GM12878 (cell line): ENCODE measurements at regions not wholly inside any gene's neighbourhood (a gene's known extent, or its start where the extent isn't known, plus 50 kb on each side); places are given as distances from the start of the nearest gene placed in this dataset.

Experiments used
- ATAC-seq: fragments of 200-7000 bp; cut with Tn5 transposase; 3 replicates; pipeline ENCODE4 v1.9.1; 2020; ENCODE audit warnings: mild to moderate bottlenecking, moderate library complexity
- BruUV-seq: library from RNA; stranded (reverse); fragments of 400-500 nt; replicated peaks from 2 replicates; lab custom pipeline; 2021; lab: Mats Ljungman, UMichigan
- CTCF ChIA-PET: fragments of 300-600 bp; sonication (Branson Sonifier 250); formaldehyde crosslinking; extraction: SDS; loops from one replicate; lab custom pipeline; 2021; ENCODE audit warnings: inconsistent platforms; lab: Yijun Ruan, JAX
- POLR2A ChIA-PET: fragments of 350-600 bp; formaldehyde crosslinking; extraction: SDS; loops from one replicate; lab custom pipeline; 2021; ENCODE audit warnings: inconsistent platforms; lab: Charles Lee
- RAD21 ChIA-PET: fragments of 300-600 bp; sonication (Branson Sonifier 250); formaldehyde crosslinking; loops from one replicate; lab custom pipeline; 2023; ENCODE audit warnings: antibody characterized with exemption; ENCODE audit not compliant: unreplicated experiment; lab: Charles Lee
- SMC1A ChIA-PET: fragments of 300-600 bp; sonication (Branson Sonifier 250); formaldehyde crosslinking; loops from one replicate; lab custom pipeline; 2023; ENCODE audit not compliant: unreplicated experiment, uncharacterized antibody; lab: Charles Lee
- DNase-seq: peaks from one replicate; pipeline ENCODE4 v3.0.0-alpha.2; 2011; ENCODE audit warnings: low read depth, low spot score
- FAIRE-seq: peaks from 3 replicates; lab custom pipeline; 2011; peaks lifted over from hg19 to GRCh38; lab: Jason Lieb, UNC
- H2AFZ ChIP-seq: 2 replicates; pipeline ENCODE4 v1.6.0; 2011; ENCODE audit warnings: low read depth, low read length, control low read depth; ENCODE audit not compliant: control insufficient read depth
- H3K27ac ChIP-seq: 2 replicates; pipeline ENCODE4 v1.5.1; 2011; ENCODE audit warnings: control low read depth; ENCODE audit not compliant: control insufficient read depth, insufficient read depth
- H3K27me3 ChIP-seq, 2 experiments: replicated peaks in 1 of 2; 2 replicates each; pipeline versions ENCODE4 v1.6.0 to v1.6.1; 2011; ENCODE audit warnings: low read length in 1 of 2; ENCODE audit not compliant: control insufficient read depth in 2 of 2, insufficient read depth in 2 of 2
- H3K36me3 ChIP-seq, 2 experiments: 2 replicates each; pipeline ENCODE4 v1.5.1; 2011; ENCODE audit warnings: low read length in 1 of 2; ENCODE audit not compliant: control insufficient read depth in 2 of 2, insufficient read depth in 2 of 2
- H3K4me1 ChIP-seq: 2 replicates; pipeline ENCODE4 v1.6.1; 2011; ENCODE audit warnings: mild to moderate bottlenecking, low read length, moderate library complexity, mixed read lengths; ENCODE audit not compliant: control insufficient read depth, insufficient read depth
- H3K4me2 ChIP-seq: 2 replicates; pipeline ENCODE4 v1.6.0; 2011; ENCODE audit warnings: control low read depth; ENCODE audit not compliant: control insufficient read depth, insufficient read depth
- H3K4me3 ChIP-seq: fragments of 200-600 bp; sonication (generic); 2 replicates; pipeline ENCODE4 v1.5.1; 2016
- H3K79me2 ChIP-seq: 2 replicates; pipeline ENCODE4 v1.6.0; 2011; ENCODE audit warnings: low read length; ENCODE audit not compliant: control insufficient read depth, insufficient read depth
- H3K9ac ChIP-seq: 2 replicates; pipeline ENCODE4 v1.8.0; 2011; ENCODE audit warnings: low read length, control low read depth, mixed read lengths; ENCODE audit not compliant: control insufficient read depth, insufficient read depth
- H3K9me3 ChIP-seq: replicated peaks from 3 replicates; pipeline ENCODE4 v1.5.1; 2011; ENCODE audit warnings: mild to moderate bottlenecking, low read length; ENCODE audit not compliant: control insufficient read depth, insufficient read depth
- H4K20me1 ChIP-seq: 2 replicates; pipeline ENCODE4 v1.6.0; 2011; ENCODE audit not compliant: control insufficient read depth, insufficient read depth
- FOS ChIP-seq: IDR thresholded peaks from 3 replicates; pipeline ENCODE4 v1.6.1; 2011; ENCODE audit warnings: borderline replicate concordance; ENCODE audit not compliant: insufficient read length; ENCODE audit errors: extremely low read depth
- IRF5 ChIP-seq: fragments of 450-650 bp; IDR thresholded peaks from 2 replicates; pipeline ENCODE4 v1.6.1; 2017; ENCODE audit warnings: borderline replicate concordance
- LARP7 ChIP-seq: fragments of 450-650 bp; IDR thresholded peaks from 2 replicates; pipeline ENCODE4 v1.6.1; 2017; ENCODE audit warnings: mild to moderate bottlenecking
- MEF2B ChIP-seq: fragments of 450-650 bp; IDR thresholded peaks from 2 replicates; pipeline ENCODE4 v1.6.1; 2018; ENCODE audit warnings: mild to moderate bottlenecking, moderate library complexity; ENCODE audit not compliant: partially characterized antibody, poor library complexity, severe bottlenecking
- MYC ChIP-seq: IDR thresholded peaks from 2 replicates; pipeline ENCODE4 v1.6.1; 2011; ENCODE audit warnings: mild to moderate bottlenecking, low read length, moderate library complexity, inconsistent platforms; ENCODE audit not compliant: insufficient read depth, insufficient replicate concordance, insufficient read length, severe bottlenecking
- NFIC ChIP-seq: IDR thresholded peaks from 2 replicates; pipeline ENCODE4 v1.6.1; 2012; ENCODE audit warnings: low read depth, mild to moderate bottlenecking, inconsistent platforms, low read length, moderate library complexity
- NFYB ChIP-seq: IDR thresholded peaks from 2 replicates; pipeline ENCODE4 v1.6.1; 2011; ENCODE audit warnings: low read depth, mild to moderate bottlenecking, low read length, improper control_type of control experiment, moderate library complexity; ENCODE audit not compliant: insufficient read depth
- RB1 ChIP-seq: fragments of 450-650 bp; formaldehyde crosslinking; IDR thresholded peaks from 2 replicates; pipeline ENCODE4 v1.6.1; 2017; ENCODE audit warnings: mild to moderate bottlenecking, borderline replicate concordance
- REST ChIP-seq: IDR thresholded peaks from 2 replicates; pipeline ENCODE4 v1.6.1; 2012; ENCODE audit warnings: mild to moderate bottlenecking, low read depth, low read length
- TAF1 ChIP-seq: IDR thresholded peaks from 2 replicates; pipeline ENCODE4 v1.6.1; 2011; ENCODE audit warnings: mild to moderate bottlenecking, low read depth, low read length, borderline replicate concordance
- ZNF274 ChIP-seq: IDR thresholded peaks from one replicate; pipeline ENCODE4 v1.8.0; 2011; ENCODE audit not compliant: insufficient read length, insufficient read depth
- WGBS: methylation state at CpG from one replicate; pipeline ENCODE4 v1.1.6; 2016; ENCODE audit warnings: low lambda C conversion rate; ENCODE audit not compliant: insufficient replicate concordance, insufficient coverage; ENCODE audit errors: missing lambda C conversion rate; 5-methylcytosine and 5-hydroxymethylcytosine counted together
- in situ Hi-C: fragments of 300-500 bp; cut with MboI; formaldehyde crosslinking; loops from 9 replicates; pipeline ENCODE4 v1.14.3; 2018; ENCODE audit warnings: mixed read lengths
- intact Hi-C: fragments of 100-400 bp; cut with micrococcal nuclease; formaldehyde crosslinking; loops from one replicate; pipeline ENCODE4 v1.14.2; 2022; ENCODE audit not compliant: unreplicated experiment
- TF ChIP-seq, protein P1 (sequence below): fragments of 450-650 bp; conservative IDR thresholded peaks from 2 replicates; pipeline ENCODE4 v1.6.1; 2017; ENCODE audit warnings: mild to moderate bottlenecking, moderate library complexity
- TF ChIP-seq, protein P2 (sequence below): IDR thresholded peaks from 2 replicates; pipeline ENCODE4 v1.6.1; 2011; ENCODE audit warnings: borderline replicate concordance, low read depth, mild to moderate bottlenecking, moderate library complexity, mixed read lengths, low read length; ENCODE audit not compliant: insufficient read depth; ENCODE audit errors: extremely low read length

- no peak for ATAC-seq
- no peak overlapping the region for H3K9ac ChIP-seq
- no peak overlapping the region for H3K4me3 ChIP-seq
- intact Hi-C loops (no loop called here), in situ Hi-C loops (no loop called here)
- no peak for FAIRE-seq
- SMC1A ChIA-PET, result no interaction called here
- H2AFZ ChIP-seq, result no peak overlapping the region
- BruUV-seq, result no TSS peak
- H4K20me1 ChIP-seq, result no peaks in the 10 kb centered on the region
- no peaks in the 10 kb centered on the region for H3K36me3 ChIP-seq
- H3K27me3 ChIP-seq, result no peaks in the 10 kb centered on the region
- RAD21 ChIA-PET, result interaction anchor here (0.6 kb wide), 1 partner anchor 1141 kb away, joined by 3 read pairs; no protein-coding TSS in a partner anchor
- no peaks in the 10 kb centered on the region for H3K9me3 ChIP-seq
- TF ChIP-seq NFIC (no peak), TAF1 (no peak), FOS (no peak), MEF2B (no peak), NFYB (no peak), ZNF274 (no peak), MYC (no peak), LARP7 (no peak), IRF5 (no peak), RB1 (no peak), REST (no peak)
- TF ChIP-seq, protein P1, sequence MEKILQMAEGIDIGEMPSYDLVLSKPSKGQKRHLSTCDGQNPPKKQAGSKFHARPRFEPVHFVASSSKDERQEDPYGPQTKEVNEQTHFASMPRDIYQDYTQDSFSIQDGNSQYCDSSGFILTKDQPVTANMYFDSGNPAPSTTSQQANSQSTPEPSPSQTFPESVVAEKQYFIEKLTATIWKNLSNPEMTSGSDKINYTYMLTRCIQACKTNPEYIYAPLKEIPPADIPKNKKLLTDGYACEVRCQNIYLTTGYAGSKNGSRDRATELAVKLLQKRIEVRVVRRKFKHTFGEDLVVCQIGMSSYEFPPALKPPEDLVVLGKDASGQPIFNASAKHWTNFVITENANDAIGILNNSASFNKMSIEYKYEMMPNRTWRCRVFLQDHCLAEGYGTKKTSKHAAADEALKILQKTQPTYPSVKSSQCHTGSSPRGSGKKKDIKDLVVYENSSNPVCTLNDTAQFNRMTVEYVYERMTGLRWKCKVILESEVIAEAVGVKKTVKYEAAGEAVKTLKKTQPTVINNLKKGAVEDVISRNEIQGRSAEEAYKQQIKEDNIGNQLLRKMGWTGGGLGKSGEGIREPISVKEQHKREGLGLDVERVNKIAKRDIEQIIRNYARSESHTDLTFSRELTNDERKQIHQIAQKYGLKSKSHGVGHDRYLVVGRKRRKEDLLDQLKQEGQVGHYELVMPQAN, result no peak
- TF ChIP-seq, protein P2, sequence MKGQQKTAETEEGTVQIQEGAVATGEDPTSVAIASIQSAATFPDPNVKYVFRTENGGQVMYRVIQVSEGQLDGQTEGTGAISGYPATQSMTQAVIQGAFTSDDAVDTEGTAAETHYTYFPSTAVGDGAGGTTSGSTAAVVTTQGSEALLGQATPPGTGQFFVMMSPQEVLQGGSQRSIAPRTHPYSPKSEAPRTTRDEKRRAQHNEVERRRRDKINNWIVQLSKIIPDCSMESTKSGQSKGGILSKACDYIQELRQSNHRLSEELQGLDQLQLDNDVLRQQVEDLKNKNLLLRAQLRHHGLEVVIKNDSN, result no peak
- no peaks in the 10 kb centered on the region for H3K4me1 ChIP-seq
- DNase-seq, result no peak
- CTCF ChIA-PET, result no interaction called here
- H3K79me2 ChIP-seq, result no peaks in the 10 kb centered on the region
- WGBS, result 53% methylated on average over 5 of the region's 5 CpGs
- no peak overlapping the region for H3K27ac ChIP-seq
- POLR2A ChIA-PET, result no interaction called here
- H3K4me2 ChIP-seq, result no peak overlapping the region
Measured at GRCh38 chr2:238615187-238615586, 188.5 kb downstream of the ASB1 start.
